Hepatocyte (in vitro differentiated cells): ENCODE measurements at regions not wholly inside any gene's neighbourhood (a gene's known extent, or its start where the extent isn't known, plus 50 kb on each side); places are given as distances from the start of the nearest gene placed in this dataset.

ENCODE experiments used
- DNase-seq: peaks from one replicate; pipeline ENCODE4 v3.0.0-alpha.2; 2016; ENCODE audit warnings: low spot score
- H2AFZ ChIP-seq: fragments of 200-600 bp; sonication (generic); 2 replicates; pipeline ENCODE4 v1.6.0; 2016; ENCODE audit warnings: antibody characterized with exemption, mild to moderate bottlenecking
- H3K27ac ChIP-seq: fragments of 200-600 bp; sonication (generic); 2 replicates; pipeline ENCODE4 v1.5.1; 2016; ENCODE audit warnings: mild to moderate bottlenecking
- H3K27me3 ChIP-seq: fragments of 200-600 bp; sonication (generic); 2 replicates; pipeline ENCODE4 v1.6.1; 2016
- H3K36me3 ChIP-seq: fragments of 200-600 bp; sonication (generic); replicated peaks from 2 replicates; pipeline ENCODE4 v1.5.1; 2016; ENCODE audit warnings: low read depth; ENCODE audit not compliant: insufficient read depth
- H3K4me1 ChIP-seq: fragments of 200-600 bp; sonication (generic); 2 replicates; pipeline ENCODE4 v1.5.1; 2016; ENCODE audit warnings: mild to moderate bottlenecking, moderate library complexity; ENCODE audit not compliant: insufficient read depth
- H3K4me2 ChIP-seq: fragments of 200-600 bp; sonication (generic); 2 replicates; pipeline ENCODE4 v1.6.0; 2016
- H3K4me3 ChIP-seq: fragments of 200-600 bp; sonication (generic); 2 replicates; pipeline ENCODE4 v1.5.1; 2016; ENCODE audit warnings: mild to moderate bottlenecking
- H3K79me2 ChIP-seq: fragments of 200-600 bp; sonication (generic); 2 replicates; pipeline ENCODE4 v1.6.0; 2017; ENCODE audit warnings: mild to moderate bottlenecking
- H3K9me2 ChIP-seq: fragments of 200-600 bp; sonication (generic); replicated peaks from 2 replicates; pipeline ENCODE4 v1.6.0; 2017; ENCODE audit warnings: mild to moderate bottlenecking; ENCODE audit not compliant: insufficient read depth
- H3K9me3 ChIP-seq: fragments of 200-600 bp; sonication (generic); 2 replicates; pipeline ENCODE4 v1.5.1; 2016; ENCODE audit warnings: low read depth, mild to moderate bottlenecking
- H4K20me1 ChIP-seq: fragments of 200-600 bp; sonication (generic); 2 replicates; pipeline ENCODE4 v1.6.0; 2016; ENCODE audit warnings: mild to moderate bottlenecking; ENCODE audit not compliant: insufficient read depth, poor library complexity, severe bottlenecking
- EZH2 ChIP-seq: fragments of 200-600 bp; sonication (generic); IDR thresholded peaks from 2 replicates; pipeline ENCODE4 v1.6.1; 2016; ENCODE audit warnings: antibody characterized with exemption, mild to moderate bottlenecking, borderline replicate concordance
- EZH2phosphoT487 ChIP-seq: fragments of 200-600 bp; sonication (generic); IDR thresholded peaks from one replicate; pipeline ENCODE4 v1.6.1; 2018; ENCODE audit warnings: antibody characterized with exemption, mild to moderate bottlenecking, low read depth, moderate library complexity; ENCODE audit not compliant: unreplicated experiment, severe bottlenecking
- WGBS: methylation state at CpG from one replicate; pipeline ENCODE4 v1.1.6; 2016; ENCODE audit warnings: low lambda C conversion rate; ENCODE audit errors: missing lambda C conversion rate; 5-methylcytosine and 5-hydroxymethylcytosine counted together
- TF ChIP-seq, protein P1 (sequence below): fragments of 200-600 bp; sonication (generic); IDR thresholded peaks from 2 replicates; pipeline ENCODE4 v1.5.1; 2016; ENCODE audit warnings: antibody characterized with exemption, mild to moderate bottlenecking; ENCODE audit not compliant: poor library complexity

DNA sequence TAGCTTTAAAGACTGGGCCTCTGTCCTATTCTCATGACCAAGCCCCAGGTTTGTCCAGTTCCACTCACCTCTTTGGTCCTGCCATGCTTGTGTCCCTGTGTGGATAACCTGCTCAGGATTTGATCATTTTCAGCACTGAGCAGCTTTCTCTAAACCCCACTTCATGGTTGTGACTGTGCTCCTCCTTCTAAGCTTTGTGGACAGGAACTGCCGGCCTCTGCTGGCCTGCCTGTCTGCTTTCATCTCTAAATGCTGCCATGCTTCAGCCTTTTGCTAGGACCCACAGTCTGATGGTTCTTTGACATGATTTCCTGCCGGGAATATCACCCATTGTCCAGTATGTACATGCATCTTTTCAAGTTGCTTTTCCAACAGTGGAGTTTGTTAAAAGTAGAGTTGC, 53.9 kb upstream of the STXBP6 start:
- Histone ChIP-seq H3K27ac (no peak overlapping the region), H2AFZ (no peak overlapping the region), H3K27me3 (no peaks in the 10 kb centered on the region), H3K9me2 (no peaks in the 10 kb centered on the region), H3K36me3 (no peaks in the 10 kb centered on the region), H3K4me2 (no peak overlapping the region), H3K79me2 (no peaks in the 10 kb centered on the region), H4K20me1 (no peaks in the 10 kb centered on the region), H3K4me1 (peaks cover 8% of the 10 kb centered on the region), H3K4me3 (no peak overlapping the region), H3K9me3 (no peaks in the 10 kb centered on the region)
- DNase-seq: no peak
- WGBS: 60% methylated on average over 2 of the region's 2 CpGs
- TF ChIP-seq EZH2phosphoT487 (no peak), EZH2 (no peak)
- TF ChIP-seq, protein P1, sequence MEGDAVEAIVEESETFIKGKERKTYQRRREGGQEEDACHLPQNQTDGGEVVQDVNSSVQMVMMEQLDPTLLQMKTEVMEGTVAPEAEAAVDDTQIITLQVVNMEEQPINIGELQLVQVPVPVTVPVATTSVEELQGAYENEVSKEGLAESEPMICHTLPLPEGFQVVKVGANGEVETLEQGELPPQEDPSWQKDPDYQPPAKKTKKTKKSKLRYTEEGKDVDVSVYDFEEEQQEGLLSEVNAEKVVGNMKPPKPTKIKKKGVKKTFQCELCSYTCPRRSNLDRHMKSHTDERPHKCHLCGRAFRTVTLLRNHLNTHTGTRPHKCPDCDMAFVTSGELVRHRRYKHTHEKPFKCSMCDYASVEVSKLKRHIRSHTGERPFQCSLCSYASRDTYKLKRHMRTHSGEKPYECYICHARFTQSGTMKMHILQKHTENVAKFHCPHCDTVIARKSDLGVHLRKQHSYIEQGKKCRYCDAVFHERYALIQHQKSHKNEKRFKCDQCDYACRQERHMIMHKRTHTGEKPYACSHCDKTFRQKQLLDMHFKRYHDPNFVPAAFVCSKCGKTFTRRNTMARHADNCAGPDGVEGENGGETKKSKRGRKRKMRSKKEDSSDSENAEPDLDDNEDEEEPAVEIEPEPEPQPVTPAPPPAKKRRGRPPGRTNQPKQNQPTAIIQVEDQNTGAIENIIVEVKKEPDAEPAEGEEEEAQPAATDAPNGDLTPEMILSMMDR: no peak

DNA sequence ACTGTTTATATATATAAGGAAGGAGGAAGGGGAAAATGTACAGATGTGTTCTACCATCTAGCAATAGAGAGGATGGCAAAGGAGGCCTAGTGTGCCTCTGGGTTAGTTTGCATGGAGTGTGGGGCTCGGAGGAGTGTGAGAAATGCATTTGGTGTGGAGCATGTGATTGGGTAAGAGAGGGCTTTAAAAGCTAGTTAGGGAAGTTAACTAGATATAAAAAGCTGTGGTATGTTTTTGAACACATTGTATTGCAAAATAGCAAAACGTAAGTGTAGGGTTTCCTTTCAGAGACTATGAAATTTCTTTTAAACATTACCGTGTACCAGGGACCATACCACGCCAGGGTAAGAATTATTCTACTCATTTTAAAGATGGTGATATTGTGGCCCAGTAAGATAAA, 53.3 kb upstream of the STXBP6 start:
- Histone ChIP-seq H3K27ac (no peak overlapping the region), H3K4me2 (no peak overlapping the region), H3K4me1 (peaks cover 4% of the 10 kb centered on the region), H3K27me3 (no peaks in the 10 kb centered on the region), H3K4me3 (no peak overlapping the region), H3K9me3 (no peaks in the 10 kb centered on the region), H3K9me2 (no peaks in the 10 kb centered on the region), H3K79me2 (no peaks in the 10 kb centered on the region), H4K20me1 (no peaks in the 10 kb centered on the region), H3K36me3 (no peaks in the 10 kb centered on the region), H2AFZ (no peak overlapping the region)
- 71% methylated on average over 4 of the region's 4 CpGs for WGBS
- no peak for DNase-seq
- TF ChIP-seq EZH2 (no peak), EZH2phosphoT487 (no peak)
- TF ChIP-seq, protein P1: no peak

DNA sequence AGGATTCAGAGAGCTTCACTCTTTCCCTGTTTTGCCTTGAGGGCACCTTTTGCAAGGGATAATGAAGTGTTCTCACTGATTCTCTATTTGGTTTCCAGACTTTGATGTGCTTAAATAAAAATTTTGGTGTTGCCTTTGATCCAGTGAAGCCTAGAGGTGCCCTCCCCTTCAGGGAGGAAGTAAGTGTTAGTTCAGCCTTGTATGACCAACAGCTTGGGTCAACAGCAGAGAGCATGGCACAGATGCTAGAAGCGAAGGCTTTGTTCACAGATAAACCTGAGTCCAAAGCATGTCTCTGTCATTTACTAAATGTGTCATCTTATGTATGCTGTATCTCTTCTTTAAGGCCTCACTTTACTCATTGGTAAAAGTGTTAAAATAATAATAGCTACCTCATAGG, 52.8 kb upstream of the STXBP6 start:
- Histone ChIP-seq H3K79me2 (no peaks in the 10 kb centered on the region), H3K36me3 (no peaks in the 10 kb centered on the region), H3K4me1 (peaks cover 4% of the 10 kb centered on the region), H3K27me3 (no peaks in the 10 kb centered on the region), H4K20me1 (no peaks in the 10 kb centered on the region), H2AFZ (no peak overlapping the region), H3K9me2 (no peaks in the 10 kb centered on the region), H3K9me3 (no peaks in the 10 kb centered on the region), H3K27ac (no peak overlapping the region), H3K4me3 (no peak overlapping the region), H3K4me2 (no peak overlapping the region)
- TF ChIP-seq, protein P1: no peak
- no peak for TF ChIP-seq EZH2phosphoT487
- no peak for TF ChIP-seq EZH2
- DNase-seq: no peak
- 89% methylated on average over 1 of the region's 1 CpG for WGBS

DNA sequence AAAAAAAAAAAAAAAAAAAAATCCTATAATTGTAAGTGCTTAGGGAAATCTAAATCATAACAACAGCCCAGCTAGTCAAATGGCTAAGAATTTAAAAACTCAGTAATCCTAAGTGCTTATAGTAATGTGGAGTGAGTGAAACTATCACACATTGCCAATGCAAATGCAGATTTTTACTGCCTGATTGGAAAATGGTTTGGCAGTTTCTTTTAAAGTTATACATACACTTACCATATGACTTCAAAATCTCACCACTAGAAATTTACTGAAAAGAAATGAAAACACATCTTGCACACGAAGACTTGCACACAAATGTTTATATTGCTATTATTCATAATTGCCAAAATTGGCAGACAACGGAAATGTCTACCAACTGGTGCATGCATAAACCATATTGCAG, 51.3 kb upstream of the STXBP6 start:
- Histone ChIP-seq H3K9me3 (no peaks in the 10 kb centered on the region), H3K4me1 (peaks cover 4% of the 10 kb centered on the region), H3K36me3 (no peaks in the 10 kb centered on the region), H3K27me3 (no peaks in the 10 kb centered on the region), H4K20me1 (no peaks in the 10 kb centered on the region), H3K27ac (no peak overlapping the region), H3K9me2 (no peaks in the 10 kb centered on the region), H2AFZ (no peak overlapping the region), H3K79me2 (no peaks in the 10 kb centered on the region), H3K4me3 (no peak overlapping the region), H3K4me2 (no peak overlapping the region)
- WGBS: 60% methylated on average over 2 of the region's 2 CpGs
- DNase-seq: no peak
- TF ChIP-seq, protein P1: no peak
- TF ChIP-seq EZH2 (no peak), EZH2phosphoT487 (no peak)
